ENCODE measurements at regions not wholly inside any gene's neighbourhood (a gene's known extent, or its start where the extent isn't known, plus 50 kb on each side); places are given as distances from the start of the nearest gene placed in this dataset.

GRCh38 chr2:240377366-240377765 is 58.1 kb upstream of the GPC1 start:
- H3K27ac ChIP-seq (ENCODE audit: low read depth, low read length): no peak overlapping the region
- no peaks in the 10 kb centered on the region for H3K9me3 ChIP-seq (ENCODE audit: control insufficient read depth, insufficient read depth, low read length)
- no peaks in the 10 kb centered on the region for H3K4me1 ChIP-seq (ENCODE audit: control insufficient read depth, low read length)
- H3K79me2 ChIP-seq (ENCODE audit: control insufficient read depth, low read length): no peaks in the 10 kb centered on the region
- no peak for TF ChIP-seq EZH2phosphoT487 (IDR thresholded peaks at IDR 0.05; ENCODE audit: borderline replicate concordance, low read length)
- no peak for TF ChIP-seq CTCF (IDR thresholded peaks at IDR 0.05; ENCODE audit: low read depth, low read length, poor library complexity, severe bottlenecking)
- H4K20me1 ChIP-seq (ENCODE audit: control insufficient read depth, insufficient read depth, low read depth, low read length): no peaks in the 10 kb centered on the region
- no peaks in the 10 kb centered on the region for H3K36me3 ChIP-seq (ENCODE audit: control insufficient read depth, low read length)
- no peak overlapping the region for H3K4me2 ChIP-seq (ENCODE audit: low read length)
- H3F3A ChIP-seq (ENCODE audit: control insufficient read depth, insufficient read depth): no peaks in the 10 kb centered on the region
- H3K27me3 ChIP-seq (ENCODE audit: control insufficient read depth, low read length): 0 out of 2 replicates have a peak, but pooled peaks cover 4% of the 10 kb centered on the region
- no peak overlapping the region for H3K4me3 ChIP-seq (ENCODE audit: low read length)
- H3K9me2 ChIP-seq (replicated peaks; ENCODE audit: control insufficient read depth, low read length): no peaks in the 10 kb centered on the region

DNA sequence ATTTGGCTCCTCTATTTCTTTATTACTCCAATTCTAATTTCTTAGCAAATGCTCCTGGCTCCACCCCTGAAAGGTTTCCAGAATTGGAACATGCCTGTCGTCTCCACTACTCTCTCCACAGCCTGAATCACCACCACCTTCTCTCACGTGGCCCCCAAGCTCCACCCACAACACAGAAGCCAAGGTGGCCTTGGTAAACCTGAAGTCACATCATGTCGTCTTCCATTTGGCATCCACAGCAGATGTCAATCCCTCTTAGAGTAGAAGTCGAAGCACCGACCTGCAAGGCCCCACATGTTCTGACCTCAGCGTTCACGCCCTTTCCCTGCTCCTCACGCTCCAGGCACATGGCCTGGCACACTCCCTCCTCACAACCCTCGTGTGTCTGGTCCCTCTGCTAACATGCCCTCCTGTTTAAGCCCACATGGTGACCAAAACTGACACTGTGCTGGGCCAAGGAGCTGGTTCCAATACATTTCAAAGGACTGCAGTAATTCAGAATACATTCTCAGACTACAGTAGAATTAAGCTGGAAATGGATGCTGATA is 56.3 kb upstream of the GPC1 start:
- Histone ChIP-seq H3K9me3 (ENCODE audit: control insufficient read depth, insufficient read depth, low read length) (no peaks in the 10 kb centered on the region), H3K36me3 (ENCODE audit: control insufficient read depth, low read length) (no peaks in the 10 kb centered on the region), H3K27me3 (ENCODE audit: control insufficient read depth, low read length) (0 out of 2 replicates have a peak, but pooled peaks cover 4% of the 10 kb centered on the region), H3K4me3 (ENCODE audit: low read length) (no peak overlapping the region), H3F3A (ENCODE audit: control insufficient read depth, insufficient read depth) (no peaks in the 10 kb centered on the region), H4K20me1 (ENCODE audit: control insufficient read depth, insufficient read depth, low read depth, low read length) (no peaks in the 10 kb centered on the region), H3K9me2 (replicated peaks; ENCODE audit: control insufficient read depth, low read length) (no peaks in the 10 kb centered on the region), H3K4me1 (ENCODE audit: control insufficient read depth, low read length) (no peaks in the 10 kb centered on the region), H3K4me2 (ENCODE audit: low read length) (no peak overlapping the region), H3K27ac (ENCODE audit: low read depth, low read length) (no peak overlapping the region), H3K79me2 (ENCODE audit: control insufficient read depth, low read length) (no peaks in the 10 kb centered on the region)
- no peak for TF ChIP-seq EZH2phosphoT487 (IDR thresholded peaks at IDR 0.05; ENCODE audit: borderline replicate concordance, low read length)
- TF ChIP-seq CTCF (IDR thresholded peaks at IDR 0.05; ENCODE audit: low read depth, low read length, poor library complexity, severe bottlenecking): no peak

GRCh38 chr2:240383099-240383758 is 52.2 kb upstream of the GPC1 start:
- Histone ChIP-seq H3K79me2 (ENCODE audit: control insufficient read depth, low read length) (no peaks in the 10 kb centered on the region), H3K27ac (ENCODE audit: low read depth, low read length) (no peak overlapping the region), H3F3A (ENCODE audit: control insufficient read depth, insufficient read depth) (no peaks in the 10 kb centered on the region), H3K9me2 (replicated peaks; ENCODE audit: control insufficient read depth, low read length) (no peaks in the 10 kb centered on the region), H3K4me1 (ENCODE audit: control insufficient read depth, low read length) (no peaks in the 10 kb centered on the region), H3K27me3 (ENCODE audit: control insufficient read depth, low read length) (0 out of 2 replicates have a peak, but pooled peaks cover 4% of the 10 kb centered on the region), H3K4me3 (ENCODE audit: low read length) (no peak overlapping the region), H3K4me2 (ENCODE audit: low read length) (no peak overlapping the region), H4K20me1 (ENCODE audit: control insufficient read depth, insufficient read depth, low read depth, low read length) (no peaks in the 10 kb centered on the region), H3K36me3 (ENCODE audit: control insufficient read depth, low read length) (no peaks in the 10 kb centered on the region), H3K9me3 (ENCODE audit: control insufficient read depth, insufficient read depth, low read length) (no peaks in the 10 kb centered on the region)
- TF ChIP-seq CTCF (IDR thresholded peaks at IDR 0.05; ENCODE audit: low read depth, low read length, poor library complexity, severe bottlenecking) (no peak), EZH2phosphoT487 (IDR thresholded peaks at IDR 0.05; ENCODE audit: borderline replicate concordance, low read length) (no peak)

Data from DOHH2 (cell line).